Transverse colon (tissue), 4 donors: ENCODE measurements at regions not wholly inside any gene's neighbourhood (a gene's known extent, or its start where the extent isn't known, plus 50 kb on each side); places are given as distances from the start of the nearest gene placed in this dataset.

Source experiments
- CTCF ChIP-seq, 5 experiments: fragments of 200-600 bp in 3 of 5; fragments of 450-650 bp in 2 of 5; sonication (generic) in 3 of 5; IDR thresholded peaks; 1 replicate in 2 of 5; 2 replicates in 3 of 5; pipeline ENCODE4 v1.5.1; 2016 to 2017; ENCODE audit warnings: antibody characterized with exemption in 5 of 5, inconsistent platforms in 3 of 5, mild to moderate bottlenecking in 2 of 5, moderate library complexity in 1 of 5
- EP300 ChIP-seq: sonication (generic); formaldehyde crosslinking; IDR thresholded peaks from one replicate; pipeline ENCODE4 v1.6.1; 2017; ENCODE audit warnings: antibody characterized with exemption, low read depth
- POLR2A ChIP-seq: fragments of 450-650 bp; IDR thresholded peaks from one replicate; pipeline ENCODE4 v1.6.1; 2016; ENCODE audit warnings: antibody characterized with exemption, mild to moderate bottlenecking, moderate library complexity
- POLR2AphosphoS5 ChIP-seq, 3 donors: sonication (generic); formaldehyde crosslinking; IDR thresholded peaks; one replicate each; pipeline ENCODE4 v1.6.1; 2016; ENCODE audit warnings: antibody characterized with exemption in 3 of 3

DNA sequence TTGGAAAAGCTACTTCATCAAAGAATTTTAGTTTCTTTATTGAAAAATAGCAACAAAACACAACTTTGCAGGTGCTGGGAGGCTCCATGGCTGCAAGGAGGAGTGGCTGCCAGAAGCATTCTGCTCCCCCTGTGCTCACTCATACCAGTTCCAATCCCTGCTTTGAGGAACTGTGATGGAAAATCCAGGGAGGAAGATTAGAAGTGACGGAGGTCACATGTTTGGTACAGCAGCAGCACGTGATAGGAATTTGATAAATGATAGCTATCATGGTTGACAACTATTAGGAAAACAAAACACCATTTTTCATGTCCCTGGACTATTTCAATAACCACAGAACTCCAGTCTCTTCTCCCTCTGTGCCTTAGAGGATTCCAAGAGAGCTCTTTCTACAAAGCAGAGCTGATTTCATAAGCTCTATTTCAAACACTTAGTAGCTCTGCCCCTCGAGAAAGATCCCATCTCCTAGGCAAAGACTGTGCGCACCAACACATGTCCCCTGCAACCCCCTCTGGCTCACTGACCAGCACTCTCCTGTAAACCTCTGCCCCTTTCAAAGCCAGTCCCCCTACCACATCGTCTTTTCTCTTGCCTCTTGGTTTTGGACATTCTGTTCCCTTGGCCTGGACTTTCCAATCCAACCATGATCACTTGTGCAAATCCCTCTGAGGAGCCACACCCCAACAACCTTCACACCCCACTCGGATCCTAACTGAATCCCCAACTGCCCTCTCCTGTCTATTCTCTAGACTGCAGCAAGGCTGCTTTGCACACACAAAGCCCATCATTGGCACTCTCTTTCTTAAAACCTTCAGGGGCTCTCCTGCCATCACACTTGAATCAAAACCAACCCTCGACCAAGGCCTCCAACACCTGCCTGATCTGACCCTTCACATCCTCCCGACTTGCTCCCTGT, 352.4 kb upstream of the PKDCC start:
- TF ChIP-seq POLR2A, result no peak
- no peak for TF ChIP-seq CTCF (IDR thresholded peaks at IDR 0.05)
- no peak for TF ChIP-seq EP300
- TF ChIP-seq POLR2AphosphoS5 (IDR thresholded peaks at IDR 0.05), result no peak
